AG09319 (cell line): ENCODE measurements at regions not wholly inside any gene's neighbourhood (a gene's known extent, or its start where the extent isn't known, plus 50 kb on each side); places are given as distances from the start of the nearest gene placed in this dataset.

Experiments used
- DNase-seq: peaks from one replicate; pipeline ENCODE4 v3.0.0-alpha.2; 2010; ENCODE audit warnings: low read depth; ENCODE audit errors: extremely low read depth
- TF ChIP-seq, protein P1 (sequence below): IDR thresholded peaks from 2 replicates; pipeline ENCODE4 v1.5.1; 2011; ENCODE audit warnings: low read depth, mild to moderate bottlenecking, inconsistent platforms, low read length, moderate library complexity

DNA sequence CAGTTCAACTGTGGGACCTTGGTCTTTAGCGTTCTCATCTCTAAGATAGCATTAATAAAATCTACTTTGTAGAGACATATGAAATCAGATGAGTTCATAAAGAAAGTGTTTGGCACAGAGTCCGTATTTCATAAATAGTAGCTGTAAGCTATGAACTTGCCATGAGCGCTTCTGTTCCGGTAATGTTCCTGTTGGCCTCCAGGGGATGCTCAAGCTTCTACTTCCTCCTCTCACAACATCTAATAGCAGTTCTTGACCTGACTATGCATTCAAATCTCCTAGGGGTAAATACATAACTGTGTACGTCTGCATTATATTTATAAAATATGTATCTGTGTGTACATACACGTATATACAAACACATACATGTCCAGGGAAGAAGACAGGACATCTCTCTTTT is 288.2 kb upstream of the TMPO start:
- no peak for DNase-seq
- TF ChIP-seq, protein P1, sequence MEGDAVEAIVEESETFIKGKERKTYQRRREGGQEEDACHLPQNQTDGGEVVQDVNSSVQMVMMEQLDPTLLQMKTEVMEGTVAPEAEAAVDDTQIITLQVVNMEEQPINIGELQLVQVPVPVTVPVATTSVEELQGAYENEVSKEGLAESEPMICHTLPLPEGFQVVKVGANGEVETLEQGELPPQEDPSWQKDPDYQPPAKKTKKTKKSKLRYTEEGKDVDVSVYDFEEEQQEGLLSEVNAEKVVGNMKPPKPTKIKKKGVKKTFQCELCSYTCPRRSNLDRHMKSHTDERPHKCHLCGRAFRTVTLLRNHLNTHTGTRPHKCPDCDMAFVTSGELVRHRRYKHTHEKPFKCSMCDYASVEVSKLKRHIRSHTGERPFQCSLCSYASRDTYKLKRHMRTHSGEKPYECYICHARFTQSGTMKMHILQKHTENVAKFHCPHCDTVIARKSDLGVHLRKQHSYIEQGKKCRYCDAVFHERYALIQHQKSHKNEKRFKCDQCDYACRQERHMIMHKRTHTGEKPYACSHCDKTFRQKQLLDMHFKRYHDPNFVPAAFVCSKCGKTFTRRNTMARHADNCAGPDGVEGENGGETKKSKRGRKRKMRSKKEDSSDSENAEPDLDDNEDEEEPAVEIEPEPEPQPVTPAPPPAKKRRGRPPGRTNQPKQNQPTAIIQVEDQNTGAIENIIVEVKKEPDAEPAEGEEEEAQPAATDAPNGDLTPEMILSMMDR = peak; percentile 43

DNA sequence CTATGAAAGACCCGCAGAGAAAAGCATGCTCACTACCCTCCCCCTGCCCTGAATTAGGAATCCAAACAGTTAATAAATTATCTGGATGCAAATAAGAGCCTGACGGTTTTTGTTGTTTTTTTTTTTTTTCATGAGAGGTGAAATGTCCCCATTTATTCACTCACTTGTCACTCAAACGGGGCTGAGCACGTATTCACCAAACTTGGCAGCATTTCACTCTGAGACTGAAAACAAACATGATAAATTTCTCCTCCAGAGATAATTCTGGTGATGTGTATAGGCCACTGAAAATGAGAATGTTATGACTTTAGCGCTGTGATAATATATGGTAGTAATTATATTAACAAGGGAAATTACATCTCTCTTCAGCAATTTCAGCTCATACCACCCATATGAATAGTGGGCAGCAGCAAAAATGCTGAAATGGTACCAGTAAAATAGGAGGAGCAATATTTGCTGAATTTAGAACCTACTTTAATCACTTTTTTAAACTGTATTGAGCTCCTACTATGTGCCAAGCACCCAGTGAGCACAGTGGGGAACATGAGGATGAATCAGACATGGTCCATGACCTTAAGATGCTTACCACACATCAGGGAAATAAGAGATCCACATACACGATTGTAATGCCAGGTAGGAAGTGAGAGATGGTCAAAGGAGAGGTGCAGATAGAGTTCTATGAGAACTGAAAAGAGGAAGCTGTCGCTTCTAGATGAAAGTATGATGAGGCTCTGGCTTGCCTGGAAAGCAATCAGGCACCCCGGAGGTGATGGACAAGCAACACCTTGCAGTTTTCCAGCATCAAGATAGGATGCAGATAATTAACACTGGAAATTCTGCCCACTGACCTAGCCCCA is 286.5 kb upstream of the TMPO start:
- no peak for DNase-seq
- TF ChIP-seq, protein P1 = no peak

DNA sequence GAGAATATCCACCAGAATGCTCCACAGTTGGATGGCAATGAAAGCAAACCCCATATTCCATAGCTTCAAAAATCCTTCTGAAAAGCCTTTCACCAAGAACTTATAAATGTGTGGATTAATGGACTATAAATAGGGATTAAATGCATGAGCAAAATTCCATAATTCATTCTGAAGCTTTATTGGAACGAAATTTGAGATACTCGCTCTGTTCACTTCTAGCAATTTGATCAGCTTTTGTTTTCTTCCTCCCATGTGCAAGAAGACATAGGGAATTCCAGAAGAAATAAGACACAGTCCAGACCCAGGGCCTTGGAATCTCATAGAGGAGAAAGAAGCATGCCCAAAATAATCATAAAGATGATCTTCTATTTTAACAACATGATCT is 285.9 kb upstream of the TMPO start:
- DNase-seq = no peak
- TF ChIP-seq, protein P1 = no peak

DNA sequence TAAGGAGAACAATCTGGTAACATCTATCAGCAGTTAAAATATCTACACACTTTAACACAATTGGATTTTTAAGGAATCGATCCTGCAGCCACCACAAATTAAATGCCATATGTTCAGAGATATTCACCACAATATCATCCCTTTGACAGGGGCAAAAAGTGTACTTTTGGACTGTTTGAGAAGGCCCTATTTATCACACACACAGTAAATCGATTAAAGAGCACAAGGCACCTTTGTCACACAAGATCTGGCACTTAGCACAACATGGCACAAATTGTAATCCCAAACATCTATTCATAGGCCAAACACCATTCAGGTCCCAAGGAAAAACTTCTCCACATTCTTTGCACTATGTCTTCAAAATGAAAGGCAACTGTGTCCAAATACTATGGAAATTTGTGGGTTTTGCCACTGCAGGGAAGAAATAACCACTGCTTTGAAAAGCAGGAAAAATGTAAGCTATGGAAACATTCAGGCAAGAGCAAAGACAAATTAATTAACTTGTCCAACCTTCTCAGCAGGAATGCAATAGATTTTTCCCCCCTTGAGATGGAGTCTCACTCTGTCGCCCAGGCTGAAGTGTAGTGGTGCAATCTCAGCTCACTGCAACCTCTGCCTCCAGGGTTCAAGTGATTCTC is 282.5 kb upstream of the TMPO start:
- TF ChIP-seq, protein P1 = no peak
- no peak for DNase-seq

DNA sequence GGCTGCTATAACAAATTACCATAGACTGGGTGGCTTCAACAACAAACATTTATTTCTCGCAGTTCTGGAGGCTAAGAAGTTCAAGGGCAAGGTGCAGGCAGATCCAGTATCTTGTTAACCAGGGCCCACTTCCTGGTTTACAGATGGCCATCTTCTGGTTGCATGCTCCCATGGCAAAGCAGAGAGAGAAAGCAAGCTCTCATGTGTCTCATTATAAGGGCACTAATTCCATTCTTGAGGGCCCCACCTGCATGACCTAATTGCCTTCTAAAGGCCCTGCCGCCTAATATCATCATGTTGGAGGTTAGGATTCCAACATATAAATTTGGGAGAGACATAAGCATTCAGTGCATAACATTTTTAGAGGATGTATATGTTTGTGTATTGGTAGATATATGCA is 280.1 kb upstream of the TMPO start:
- TF ChIP-seq, protein P1 = no peak
- no peak for DNase-seq

DNA sequence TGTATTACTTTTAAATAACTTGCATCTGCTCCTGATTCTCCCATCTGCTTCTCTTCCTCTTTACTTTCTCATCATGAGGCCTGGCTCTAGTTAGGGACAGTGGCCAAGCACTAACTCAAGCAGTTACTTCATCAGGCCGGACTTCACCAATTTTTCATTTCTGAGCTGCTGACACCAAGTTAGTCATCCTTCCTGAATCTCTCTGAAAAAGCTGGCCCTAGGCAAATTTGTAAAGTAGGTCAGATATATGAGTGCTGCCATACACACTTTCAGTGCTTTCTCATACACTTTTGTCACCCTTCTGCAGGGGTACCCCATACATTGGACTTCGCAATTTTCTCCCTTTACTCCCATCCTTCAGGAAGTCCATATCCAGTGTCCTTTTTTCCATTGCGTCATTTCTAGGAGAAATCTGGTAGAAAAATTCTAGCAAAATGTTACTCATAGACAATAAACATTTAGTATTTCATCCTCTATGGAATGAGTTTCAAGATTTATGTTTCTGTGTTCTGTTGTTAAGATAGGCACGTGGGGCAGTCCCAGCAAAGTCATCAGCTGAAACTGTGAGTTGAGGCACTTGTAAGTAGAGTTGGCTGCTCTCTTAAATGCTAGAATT is 276.8 kb upstream of the TMPO start:
- DNase-seq = no peak
- TF ChIP-seq, protein P1 = no peak

DNA sequence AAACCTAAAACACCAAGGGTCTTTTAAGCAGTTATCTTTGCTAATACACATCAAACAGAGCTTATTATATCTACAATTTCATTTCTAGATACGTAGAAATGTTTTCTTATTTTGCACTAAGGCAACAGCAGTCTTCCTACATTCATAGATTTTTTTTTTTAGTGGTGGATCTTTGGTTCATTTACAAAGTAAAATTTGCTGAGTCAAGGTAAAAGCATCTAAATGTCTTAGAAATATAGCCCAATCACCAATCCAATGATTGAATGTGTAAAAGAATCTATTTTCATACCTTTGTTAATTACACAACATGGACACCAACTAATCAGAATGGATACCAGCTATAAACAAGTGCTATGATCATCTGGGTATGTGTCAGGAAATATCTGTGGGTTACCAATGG is 272.2 kb upstream of the TMPO start:
- TF ChIP-seq, protein P1 = no peak
- no peak for DNase-seq
